ENCODE measurements at regions not wholly inside any gene's neighbourhood (a gene's known extent, or its start where the extent isn't known, plus 50 kb on each side); places are given as distances from the start of the nearest gene placed in this dataset.
"Not testable (repeated sequence)": the region's sequence is repeated elsewhere in the genome, so short reads cannot be mapped to it uniquely, and the experiment has no call there.

DNA sequence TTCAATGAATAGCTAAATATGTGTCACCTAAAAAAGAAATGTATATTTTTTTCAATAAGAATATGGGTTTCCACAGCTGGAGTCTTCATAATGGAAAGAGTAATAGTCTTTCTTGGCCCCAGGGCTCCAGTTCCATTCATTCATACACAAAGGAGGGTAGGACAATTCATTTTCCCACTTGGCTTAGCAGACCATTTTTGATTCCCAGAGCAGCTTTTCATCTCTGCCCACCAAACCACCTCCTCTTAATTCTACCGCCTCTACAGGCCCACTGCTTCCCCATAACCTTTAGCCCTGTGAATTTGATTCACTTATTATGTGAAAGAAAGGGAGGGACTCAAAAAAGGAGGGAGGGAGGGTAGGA lies 129.9 kb upstream of the PAK3 start:
- CTCF ChIA-PET: no interaction called here
- POLR2A ChIA-PET: no interaction called here

DNA sequence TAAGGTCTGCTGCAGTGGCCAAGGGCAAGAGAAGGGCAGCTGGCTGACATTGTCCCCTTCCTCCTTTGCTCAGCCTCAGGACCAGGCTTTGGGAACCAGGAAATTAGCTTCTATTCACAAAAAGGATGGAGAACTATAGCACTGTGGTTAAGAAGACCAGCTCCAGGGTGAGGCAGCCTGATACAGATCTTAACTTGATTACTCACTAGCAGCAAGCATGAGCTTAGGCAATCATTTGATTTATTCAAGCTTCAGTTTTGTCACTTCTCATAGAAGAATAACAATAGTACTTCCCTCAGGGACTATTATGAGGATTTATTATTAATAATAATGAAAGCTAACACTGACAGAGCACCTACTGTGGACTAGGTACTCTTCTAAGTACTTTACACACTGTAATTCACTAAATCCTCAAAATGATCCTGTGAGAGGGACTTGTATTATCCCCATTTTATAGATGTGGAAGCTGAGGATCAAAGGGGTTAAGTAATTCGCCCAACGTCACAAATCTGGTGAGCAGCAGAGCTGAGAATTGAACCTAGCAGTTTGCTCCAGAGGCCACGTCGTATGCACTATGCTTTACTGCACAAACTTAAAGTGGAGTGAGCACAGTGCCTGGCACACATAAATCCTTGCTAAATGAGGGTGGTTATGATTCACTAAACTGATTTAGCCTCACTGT lies 130.4 kb upstream of the PAK3 start:
- POLR2A ChIA-PET: no interaction called here
- CTCF ChIA-PET: interaction anchor here (0.6 kb wide), 1 partner anchor 593 kb away, joined by 3 read pairs; no protein-coding TSS in a partner anchor

DNA sequence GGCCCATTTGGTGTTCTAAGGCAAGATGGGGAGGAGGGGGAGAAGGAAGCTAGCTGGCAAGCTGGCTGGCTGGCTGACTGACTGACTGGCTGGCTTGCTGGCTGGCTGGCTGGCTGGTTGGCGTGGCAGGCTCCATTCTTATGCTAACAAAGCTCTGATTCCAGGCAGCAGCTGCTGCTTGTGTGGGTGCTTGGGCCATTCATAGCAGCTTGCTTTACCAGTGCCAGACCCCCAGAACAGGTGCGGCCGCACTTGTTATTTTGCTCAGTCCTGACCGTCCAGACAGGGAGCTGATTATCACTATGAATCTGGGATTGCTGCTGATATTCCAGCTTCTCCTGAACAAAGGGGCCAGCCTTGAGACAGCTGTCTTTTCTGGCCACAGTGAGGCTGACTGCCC lies 131.2 kb upstream of the PAK3 start:
- ChIA-PET POLR2A (no interaction called here), CTCF (interaction anchor here (0.6 kb wide), 1 partner anchor 594 kb away, joined by 3 read pairs; no protein-coding TSS in a partner anchor)

DNA sequence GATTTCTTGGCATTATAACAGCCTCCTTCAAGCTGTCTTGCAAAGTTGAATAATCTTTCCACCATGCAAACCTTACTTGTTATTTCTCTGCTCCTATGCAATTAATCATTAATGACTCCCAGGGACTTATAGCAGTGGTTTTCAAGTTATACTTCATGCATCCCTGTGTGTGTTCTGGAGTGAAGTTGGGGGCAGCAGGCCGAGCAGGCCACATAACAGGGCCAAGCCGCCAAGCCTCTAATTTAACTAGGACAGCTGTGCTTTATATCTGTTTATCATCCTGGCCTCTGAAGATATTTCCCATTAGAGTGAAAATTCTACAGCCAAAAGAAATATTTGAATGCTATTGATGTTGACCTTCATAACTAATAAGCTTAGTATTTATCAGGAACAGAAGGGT lies 133.5 kb upstream of the PAK3 start:
- POLR2A ChIA-PET: no interaction called here
- CTCF ChIA-PET: no interaction called here

DNA sequence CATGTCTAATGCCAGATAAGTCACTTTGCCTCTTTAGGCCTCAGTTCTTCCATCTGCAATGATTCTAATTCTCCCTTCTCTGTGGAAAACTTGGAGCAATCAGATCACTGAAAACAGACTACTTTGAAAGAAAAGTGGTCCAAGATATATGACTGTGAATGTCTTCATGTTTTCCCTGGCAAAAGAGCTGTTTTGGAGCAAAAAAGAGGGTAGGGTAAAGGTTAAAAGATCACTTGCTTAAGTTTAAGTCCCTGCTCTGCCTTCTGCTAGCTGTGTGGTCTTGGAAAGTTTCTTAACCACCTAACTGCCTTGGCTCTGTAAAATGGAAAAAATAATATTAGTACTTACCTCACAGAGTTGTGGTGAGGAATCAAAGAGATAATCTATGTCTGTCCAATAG lies 140.3 kb upstream of the PAK3 start:
- POLR2A ChIA-PET: no interaction called here
- CTCF ChIA-PET: no interaction called here

DNA sequence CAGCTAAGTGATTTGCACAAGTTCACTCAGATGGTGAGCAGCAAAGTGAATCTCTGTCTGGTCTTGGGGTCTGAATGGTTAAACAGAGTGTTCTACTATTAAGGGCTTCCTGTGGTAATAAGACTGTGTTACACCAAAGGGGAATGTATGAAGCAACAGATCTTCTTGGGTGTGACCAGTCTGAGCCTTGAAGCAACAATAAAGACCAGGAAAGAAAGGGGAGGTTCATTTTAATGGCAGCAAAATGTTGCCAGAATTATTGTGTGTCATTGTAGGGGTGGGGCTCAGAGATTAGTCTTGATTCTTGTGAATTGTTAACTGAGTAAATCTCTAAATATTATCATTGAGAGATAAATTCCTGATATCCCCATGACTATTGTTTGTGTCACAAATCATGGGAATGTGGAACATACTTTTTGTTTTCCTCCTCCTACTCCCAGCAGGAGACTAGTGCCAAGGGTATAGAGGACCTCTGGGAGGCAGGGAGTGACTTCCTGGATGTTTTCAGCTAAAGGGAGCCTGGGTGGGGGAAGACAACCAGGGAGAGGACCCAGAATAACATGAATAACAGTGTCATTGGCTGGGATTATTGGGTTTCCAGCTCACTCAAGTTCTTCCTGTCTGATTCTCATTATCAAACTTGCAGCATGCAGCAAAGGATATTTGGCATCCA lies 141.4 kb upstream of the PAK3 start:
- POLR2A ChIA-PET: no interaction called here

DNA sequence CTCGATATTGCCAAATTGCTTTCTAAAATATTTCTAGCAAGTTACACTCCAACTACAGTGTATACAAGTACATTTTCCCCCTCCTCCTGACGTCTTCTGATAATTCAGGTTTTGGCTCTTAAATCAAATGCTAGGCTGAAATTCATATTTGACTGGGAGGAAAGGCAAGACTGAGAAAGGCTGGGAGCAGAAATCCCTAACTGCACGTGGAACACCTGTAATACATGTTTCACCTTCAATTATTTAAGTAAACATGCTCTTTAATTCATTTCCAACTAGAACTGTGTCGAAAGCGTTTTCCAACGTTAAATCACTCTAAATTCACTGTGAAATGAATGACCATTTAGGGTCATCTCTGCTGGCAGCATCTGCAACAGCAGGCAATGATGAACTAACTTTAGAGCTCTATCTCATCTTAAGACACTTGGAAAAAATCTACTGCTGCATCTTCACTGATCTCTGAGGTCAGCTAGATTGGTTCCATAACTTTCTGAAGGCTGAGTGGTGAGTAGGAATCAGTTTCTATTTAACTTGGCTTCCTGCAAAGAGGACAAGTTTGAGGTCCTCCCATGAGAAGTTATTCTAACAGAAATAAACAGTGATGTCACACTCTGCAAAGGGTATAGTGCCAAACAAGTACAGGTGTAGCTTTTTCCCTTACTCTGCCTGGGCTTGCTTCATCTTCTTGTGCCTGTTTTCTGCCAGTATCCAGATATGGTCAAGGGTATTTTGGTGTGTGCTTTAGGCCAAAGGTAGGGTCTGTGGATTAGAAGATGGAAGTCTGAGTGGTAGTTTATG lies 144.3 kb upstream of the PAK3 start:
- POLR2A ChIA-PET: no interaction called here

More for the DNA sequence above, 141.4 kb upstream of the PAK3 start:
- CTCF ChIA-PET: no interaction called here

DNA sequence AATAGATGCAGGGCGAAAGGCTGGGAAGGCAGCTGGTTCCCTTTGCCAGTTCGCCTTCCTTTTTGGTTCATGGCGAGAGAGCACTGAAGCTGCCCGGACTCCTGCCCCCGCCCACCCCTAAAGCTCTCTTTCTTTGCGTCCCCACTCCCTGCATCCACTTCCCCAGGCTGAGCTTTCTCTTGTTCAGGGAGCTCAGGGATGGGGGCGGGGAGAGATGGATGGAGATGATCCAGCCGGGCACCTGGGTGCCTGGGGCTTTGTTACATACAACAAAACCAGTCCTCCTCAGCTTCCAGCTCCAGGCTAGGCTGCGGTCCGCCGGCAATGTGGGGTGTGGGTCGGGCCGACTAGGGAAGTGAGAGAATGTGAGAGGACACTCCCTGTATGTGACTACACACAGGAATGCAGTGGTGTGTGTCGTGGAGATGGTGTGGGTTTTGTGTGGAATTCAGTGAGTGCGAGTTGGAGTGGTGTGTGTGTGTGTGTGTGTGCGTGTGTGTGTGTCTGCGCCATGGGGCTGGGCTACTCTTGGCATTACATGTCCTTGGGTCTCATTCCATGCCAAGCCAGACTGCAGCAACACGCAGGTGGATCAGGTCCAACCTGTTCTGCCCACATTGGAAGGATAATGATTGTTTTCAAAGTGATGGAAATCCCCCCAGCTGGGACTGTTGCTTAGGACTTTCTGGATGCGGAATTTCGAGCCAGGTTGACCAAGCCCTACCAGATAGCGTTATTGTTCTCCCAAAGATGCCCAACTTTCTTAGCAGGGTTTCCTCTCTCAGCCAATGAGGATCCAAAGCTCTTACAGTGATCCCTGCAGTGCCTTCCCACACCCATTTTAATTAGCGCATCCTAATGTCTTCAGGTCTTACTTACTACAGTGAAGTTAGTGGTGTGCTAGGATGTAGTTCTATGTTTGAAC lies 149.4 kb upstream of the CHRDL1 start:
- ChIA-PET POLR2A (no interaction called here), CTCF (no interaction called here)

More for the DNA sequence above, 144.3 kb upstream of the PAK3 start:
- CTCF ChIA-PET: no interaction called here

DNA sequence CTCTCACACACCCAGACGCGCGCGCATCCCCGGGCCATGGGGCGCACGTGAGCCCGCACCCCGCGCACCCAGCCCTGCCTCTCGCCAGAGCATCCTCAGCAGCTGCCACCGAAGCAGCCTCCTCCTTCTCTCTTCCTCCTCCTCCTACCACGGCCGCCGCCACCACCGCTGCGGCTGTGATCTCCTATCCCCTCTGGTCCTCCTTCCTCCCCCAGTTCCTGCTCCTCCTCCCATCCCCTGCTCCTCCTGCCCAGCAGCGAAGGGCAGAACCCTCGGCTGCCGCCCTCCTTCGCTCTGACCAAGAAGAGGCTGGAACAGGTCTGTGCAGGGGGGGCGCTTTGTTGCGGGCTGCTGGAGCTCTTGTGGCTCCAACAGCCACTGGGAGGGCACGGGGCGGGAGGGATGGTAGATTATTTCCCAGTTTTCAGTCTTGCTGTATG lies 148.7 kb upstream of the CHRDL1 start:
- CTCF ChIA-PET: no interaction called here

DNA sequence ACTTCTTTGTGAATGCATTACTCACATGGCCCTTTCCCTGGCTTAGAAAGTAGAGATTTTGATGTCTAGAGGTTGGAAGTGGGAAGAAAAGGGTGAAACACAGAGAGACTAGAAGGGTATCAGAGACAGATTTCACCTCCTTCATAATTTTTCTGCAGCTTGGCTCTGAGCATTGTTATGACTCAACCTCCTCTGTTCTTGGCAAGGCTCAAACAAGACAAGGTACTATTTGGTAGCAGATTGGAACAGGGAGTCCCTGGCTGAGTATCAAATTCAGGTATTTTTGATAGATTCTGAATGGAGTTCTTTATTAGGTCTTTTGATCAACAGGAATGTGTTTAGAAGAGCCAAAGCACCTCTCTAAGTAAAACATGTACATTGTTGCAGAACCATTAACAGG lies 146.3 kb upstream of the CHRDL1 start:
- ChIA-PET POLR2A (no interaction called here), CTCF (no interaction called here)

More for the DNA sequence above, 148.7 kb upstream of the CHRDL1 start:
- POLR2A ChIA-PET: no interaction called here

DNA sequence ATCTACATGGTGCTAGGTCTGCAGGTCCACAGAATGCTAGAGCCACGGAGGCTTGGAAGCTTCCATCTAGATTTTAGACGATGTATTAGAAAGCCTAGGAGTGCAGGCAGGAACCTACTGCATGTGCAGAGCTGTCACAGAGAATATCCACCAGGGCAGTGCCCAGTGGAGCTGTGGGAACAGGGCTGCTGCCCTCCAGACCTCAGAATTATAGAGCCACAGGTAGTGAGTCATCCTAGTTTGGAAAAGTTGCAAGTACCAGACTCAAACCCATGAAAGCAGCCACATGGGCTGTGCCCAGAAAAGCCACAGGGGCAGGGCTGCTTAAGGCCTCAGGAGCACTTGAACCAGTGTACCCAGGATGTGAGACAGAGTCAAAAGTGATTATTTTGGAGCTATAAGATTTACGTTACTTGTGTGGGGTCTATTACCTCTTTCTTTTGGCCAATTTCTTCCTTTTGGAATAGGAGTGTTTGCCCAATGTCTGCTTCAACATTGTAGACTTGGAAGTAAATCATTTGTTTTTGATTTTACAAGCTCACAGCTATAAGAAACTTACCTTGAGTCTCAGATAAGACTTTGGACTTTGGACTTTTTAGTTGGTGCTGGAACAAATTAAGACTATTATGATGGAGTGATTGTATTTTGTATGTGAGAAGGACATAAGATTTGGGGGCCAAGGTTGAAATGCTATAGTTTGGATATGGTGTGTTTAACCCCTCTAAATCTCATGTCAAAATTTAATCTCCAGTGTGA lies 143.5 kb upstream of the CHRDL1 start:
- CTCF ChIA-PET: no interaction called here
- POLR2A ChIA-PET: no interaction called here

DNA sequence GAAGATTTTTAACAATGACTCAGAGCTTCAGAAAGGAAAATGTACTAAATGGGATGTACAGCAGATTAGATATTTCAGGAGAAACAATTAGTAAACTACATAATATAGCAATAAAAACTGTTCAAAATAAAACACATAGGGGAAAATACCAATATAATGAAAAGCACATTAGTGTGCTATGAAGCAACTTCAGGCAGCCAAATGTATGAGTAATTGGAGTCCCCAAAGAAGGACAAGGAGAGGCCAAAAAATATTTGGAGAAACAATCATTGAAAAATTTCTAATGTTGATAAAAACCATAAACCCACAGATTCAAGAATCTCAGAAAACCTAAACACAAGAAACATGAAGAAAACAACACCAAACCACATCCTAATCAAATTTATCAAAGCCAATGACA lies 129.3 kb upstream of the CHRDL1 start:
- ChIA-PET POLR2A (no interaction called here), CTCF (no interaction called here)

DNA sequence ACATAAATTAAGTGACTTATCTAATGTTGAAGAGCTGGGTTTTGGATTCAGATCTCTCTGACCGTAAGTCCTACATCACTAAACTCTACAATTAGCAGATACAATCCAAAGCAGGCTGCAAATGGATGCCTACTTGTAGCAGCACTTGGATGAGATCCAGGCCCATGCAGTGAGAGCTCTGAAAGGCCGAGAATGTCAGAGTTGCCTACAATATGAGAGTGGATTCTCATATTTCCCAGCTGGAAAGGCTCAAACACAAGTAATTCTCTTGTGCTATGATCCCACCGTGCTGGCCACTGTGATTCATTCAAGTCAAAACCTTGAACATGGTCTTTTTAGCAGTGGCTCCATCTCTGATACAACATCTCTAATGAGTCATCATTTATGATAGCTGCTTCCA lies 125.4 kb upstream of the CHRDL1 start:
- CTCF ChIA-PET: no interaction called here
- POLR2A ChIA-PET: no interaction called here

DNA sequence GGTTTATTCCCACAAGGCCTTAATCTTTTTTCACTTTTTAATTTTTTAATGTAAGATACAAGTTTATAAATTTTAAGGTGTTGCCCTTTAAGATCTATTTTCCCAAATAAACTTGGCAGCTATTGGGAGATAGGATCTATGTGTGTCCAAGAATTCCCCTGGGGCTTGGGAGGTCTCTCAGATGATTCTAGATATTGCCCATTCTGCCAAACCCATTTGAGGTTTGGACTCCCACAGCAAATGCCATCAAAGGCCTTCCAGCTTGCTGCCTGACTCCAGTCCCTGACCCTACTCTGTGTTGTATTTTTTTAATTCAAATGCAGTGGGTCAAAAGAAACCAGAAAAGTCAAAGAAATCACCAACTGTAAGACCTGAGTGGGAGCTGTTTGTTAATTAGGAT lies 120.0 kb upstream of the CHRDL1 start:
- CTCF ChIA-PET: no interaction called here

DNA sequence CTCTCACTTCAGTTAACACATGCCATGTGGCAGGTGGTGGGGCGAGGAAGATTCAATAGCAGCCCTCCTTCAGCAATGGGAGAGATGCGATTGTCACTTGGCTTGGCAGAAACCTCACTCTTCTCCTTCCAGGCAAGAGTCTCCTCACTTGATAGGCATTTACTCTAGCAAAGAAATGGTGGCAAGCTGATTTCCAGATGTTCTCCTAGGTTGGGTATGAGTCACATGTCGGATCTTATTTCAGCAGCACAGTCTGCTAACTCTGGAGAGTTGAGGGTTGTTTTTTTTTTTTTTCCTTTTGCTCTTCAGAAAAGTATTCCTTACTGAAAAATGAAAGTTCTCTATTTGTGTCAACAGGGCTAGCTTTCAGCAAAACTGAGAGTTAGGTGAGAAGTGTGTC lies 119.5 kb upstream of the CHRDL1 start:
- POLR2A ChIA-PET: no interaction called here
- CTCF ChIA-PET: no interaction called here

More for the DNA sequence above, 120.0 kb upstream of the CHRDL1 start:
- POLR2A ChIA-PET: no interaction called here

DNA sequence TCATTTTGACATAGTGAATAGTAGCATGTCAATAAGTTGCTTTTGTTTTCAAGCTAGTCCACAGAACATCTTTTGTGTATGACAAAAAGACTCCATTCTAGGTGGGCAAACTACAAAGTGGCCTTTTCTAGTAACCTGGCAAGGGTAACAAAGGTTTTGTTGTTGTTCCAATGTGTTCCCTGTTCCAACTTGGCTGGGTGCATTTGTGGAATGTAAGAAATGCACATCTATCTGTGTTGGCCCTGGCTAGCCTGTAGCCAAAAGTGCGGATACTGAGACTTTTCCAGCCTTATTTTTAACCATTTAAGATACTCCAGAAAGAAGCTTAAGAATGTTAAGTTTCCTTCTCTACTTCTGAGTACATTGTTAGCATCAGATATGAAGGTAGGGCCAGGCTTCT lies 118.7 kb upstream of the CHRDL1 start:
- CTCF ChIA-PET: no interaction called here
- POLR2A ChIA-PET: no interaction called here

DNA sequence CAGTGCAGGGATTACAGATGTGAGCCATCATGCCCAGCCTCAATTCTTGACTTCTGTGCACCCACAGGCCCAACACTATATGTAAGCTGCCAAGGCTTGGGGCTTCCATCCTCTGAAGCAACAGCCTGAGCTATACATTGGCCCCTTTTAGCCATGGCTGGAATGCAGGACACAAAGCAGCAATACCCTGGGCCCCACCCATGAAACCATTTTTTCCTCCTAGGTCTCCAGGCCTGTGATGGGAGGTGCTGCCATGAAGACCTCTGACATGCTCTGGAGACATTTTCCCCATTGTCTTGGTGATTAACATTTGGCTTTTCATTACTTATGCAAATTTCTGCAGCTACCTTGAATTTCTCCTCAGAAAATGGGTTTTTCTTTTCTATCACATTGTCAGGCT lies 109.1 kb upstream of the CHRDL1 start:
- CTCF ChIA-PET, POLR2A ChIA-PET: not testable (repeated sequence)

DNA sequence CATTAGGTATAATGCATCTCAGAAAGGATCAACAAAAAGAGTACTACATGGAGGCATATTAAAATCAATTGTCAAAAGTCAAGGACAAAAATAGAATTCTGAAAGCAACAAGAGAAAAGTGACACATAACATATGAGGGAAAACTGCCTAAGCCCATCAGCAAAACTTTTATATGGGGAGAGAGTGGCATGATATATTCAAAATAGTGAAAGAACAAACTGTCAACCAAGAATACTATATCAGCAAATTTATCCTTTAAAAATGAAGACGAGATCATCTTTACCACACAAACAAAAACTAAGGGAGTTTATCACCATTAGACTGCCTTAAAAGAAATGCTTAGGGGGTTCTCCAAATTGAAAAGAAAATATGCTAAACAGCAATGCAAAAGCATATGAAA lies 86.4 kb upstream of the CHRDL1 start:
- ChIA-PET CTCF (no interaction called here), POLR2A (no interaction called here)

DNA sequence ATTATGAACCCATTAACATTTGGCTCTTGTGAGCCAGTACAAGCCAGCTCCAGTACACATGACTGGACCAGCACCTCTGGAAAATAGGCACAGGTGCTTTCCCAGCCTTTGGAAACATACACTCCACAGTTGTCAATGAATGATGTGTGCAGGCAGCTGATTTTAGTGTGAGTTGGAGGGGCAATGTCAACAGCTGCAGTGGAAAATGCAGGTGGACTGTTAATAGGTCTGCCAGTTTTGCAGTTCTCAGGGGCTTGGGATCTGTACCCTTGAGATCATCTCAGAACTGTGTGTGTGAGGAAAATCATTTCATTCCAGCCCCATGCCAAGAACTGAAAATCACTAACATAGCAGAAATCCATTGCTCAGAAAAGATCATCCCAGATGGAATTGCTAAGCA lies 81.7 kb upstream of the CHRDL1 start:
- ChIA-PET POLR2A (no interaction called here), CTCF (no interaction called here)

DNA sequence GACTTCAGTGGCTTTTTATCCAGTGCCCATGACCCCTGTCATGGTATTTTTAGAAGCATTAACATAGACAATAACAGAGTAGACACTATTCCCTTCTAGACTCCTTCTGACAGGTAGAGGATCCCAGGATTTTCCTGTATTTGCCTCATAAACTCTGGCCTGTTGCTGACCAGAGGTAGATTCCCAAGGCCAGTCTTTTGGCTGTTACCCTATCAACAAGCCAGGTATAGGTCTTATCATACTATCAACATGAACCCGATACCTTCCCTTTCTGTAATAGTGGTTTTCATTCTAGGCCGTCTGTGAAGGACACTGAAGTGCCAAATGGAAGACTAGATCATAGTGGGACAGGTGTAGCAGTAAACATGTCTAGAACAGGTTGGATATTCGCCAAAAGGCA lies 76.2 kb upstream of the CHRDL1 start:
- ChIA-PET CTCF (no interaction called here), POLR2A (no interaction called here)
